Non-pigmented ciliary epithelial cell (primary cell): ENCODE measurements at regions not wholly inside any gene's neighbourhood (a gene's known extent, or its start where the extent isn't known, plus 50 kb on each side); places are given as distances from the start of the nearest gene placed in this dataset.

Experiments used
- DNase-seq: peaks from one replicate; pipeline ENCODE4 v3.0.0-alpha.2; 2010; ENCODE audit warnings: low read depth

DNA sequence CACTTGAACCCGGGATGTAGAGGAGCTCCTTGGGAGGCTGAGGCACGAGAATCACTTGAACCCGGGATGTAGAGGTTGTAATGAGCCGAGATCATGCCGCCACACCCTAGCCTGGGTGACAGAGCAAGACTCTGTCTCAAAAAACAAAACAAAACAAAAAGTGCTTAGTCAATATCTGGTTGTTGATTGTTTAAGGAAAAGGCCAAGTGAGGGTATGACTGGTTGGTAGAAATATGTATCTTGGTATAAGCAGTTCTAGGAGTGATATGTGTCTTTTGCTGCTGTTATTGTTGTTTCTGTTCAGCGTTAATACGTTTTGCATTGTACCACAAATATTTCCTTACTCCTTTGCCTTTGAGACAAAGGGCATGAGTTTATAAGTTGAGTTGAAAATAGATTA lies 210.7 kb upstream of the DMRT1 start:
- DNase-seq: no peak

DNA sequence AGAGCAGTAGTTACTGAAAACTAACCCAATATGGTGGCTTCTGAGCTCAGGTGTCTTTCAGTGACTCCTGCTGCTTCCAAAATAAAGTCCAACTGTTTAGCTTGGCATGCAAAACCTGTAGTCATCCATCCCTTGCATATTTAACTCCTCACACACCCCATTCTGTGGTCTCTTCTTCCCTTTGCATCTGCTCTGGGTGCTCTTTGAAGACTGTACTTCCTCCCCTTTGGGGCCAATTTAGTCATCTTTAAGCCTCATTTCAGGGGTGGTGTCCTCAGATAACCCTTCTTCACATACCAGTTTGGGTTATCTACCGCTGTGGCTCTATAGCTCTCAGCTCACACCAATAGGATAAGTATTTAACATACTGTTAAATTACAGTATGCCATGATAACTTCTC lies 209.9 kb upstream of the DMRT1 start:
- DNase-seq: no peak

DNA sequence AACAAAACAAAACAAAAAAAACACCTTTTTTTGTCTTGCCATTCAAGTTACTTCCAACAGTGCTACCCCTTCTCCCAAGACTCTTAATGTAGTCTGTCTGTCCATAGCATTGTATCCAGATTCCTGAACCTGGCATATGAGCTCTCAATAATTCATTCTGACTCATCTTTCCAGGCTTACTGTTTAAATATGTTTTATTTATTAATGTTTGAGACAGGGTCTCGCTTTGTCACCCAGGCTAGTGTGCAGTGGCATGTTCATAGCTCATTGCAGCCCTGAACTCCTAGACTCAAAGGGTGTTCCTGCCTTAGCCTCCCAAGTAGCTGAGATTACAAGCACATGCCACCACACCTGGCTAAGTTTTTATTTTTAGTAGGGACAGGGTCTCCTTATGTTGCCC lies 208.0 kb upstream of the DMRT1 start:
- no peak for DNase-seq

DNA sequence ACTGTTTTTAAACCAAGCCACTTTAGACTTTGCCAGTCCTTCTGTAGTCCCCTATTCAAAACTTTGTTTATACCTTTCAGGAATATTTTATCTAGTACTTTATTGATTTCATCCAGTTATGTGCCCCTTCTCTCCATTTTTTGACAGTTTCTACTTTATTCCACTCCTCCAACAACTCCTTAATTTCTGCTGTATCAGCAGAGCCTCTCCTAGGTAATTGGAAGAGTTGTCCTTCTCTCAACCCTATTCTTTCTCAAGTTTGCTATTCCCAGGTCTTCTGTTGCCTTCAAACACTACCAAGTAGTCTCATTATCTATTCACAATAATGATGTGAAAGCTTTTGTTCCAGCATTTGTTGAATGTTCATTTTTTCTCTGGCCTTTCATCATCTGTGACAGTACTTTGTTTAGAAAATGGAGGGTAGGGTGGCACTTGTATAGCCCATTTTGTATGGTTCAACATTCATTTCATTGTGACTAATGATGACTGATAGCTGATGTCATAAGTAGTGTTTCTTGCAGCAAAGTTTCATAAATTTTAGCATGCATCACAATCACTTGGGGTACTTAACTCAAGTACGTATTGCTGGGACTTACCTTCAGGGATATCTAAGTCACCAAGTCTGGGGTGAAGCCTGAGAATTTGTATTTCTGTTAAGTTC lies 204.4 kb upstream of the DMRT1 start:
- DNase-seq: no peak

DNA sequence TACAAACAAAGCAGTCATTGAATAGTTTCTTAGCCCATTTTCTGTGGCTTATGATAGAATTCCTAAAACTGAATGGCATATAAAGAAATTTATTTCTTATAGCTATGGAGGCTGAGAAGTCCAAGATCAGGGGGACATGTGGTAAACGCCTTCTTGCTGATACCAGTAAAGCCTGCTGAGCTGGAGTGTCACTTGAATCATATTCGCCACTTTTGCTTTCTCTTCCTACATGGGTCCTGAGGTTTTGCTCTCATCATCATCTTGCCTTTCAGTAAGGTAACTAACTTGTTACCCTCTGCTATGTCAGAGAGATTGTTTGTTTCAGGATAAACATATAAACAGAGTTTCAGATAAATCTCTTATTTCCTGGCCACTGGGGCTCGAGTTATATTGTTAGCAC lies 203.3 kb upstream of the DMRT1 start:
- DNase-seq: no peak

DNA sequence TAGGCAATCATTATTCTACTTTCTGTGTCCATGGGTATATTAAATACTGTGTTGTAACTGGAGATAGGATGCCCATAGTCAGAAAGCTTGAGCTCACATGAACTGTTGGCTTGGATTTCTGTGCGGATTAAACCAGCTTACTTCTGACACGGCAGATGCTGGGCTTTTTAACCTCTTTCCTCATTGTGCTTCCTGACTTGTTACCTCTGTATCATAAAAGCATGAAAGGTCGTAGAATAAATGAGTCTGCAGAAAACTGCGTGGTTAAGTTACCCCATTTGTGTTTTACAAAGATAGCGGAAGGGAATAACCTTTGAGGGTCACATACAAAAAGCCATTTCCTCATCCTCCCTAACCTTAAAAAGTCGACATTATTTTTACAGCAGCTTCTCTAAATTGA lies 199.5 kb upstream of the DMRT1 start:
- no peak for DNase-seq

DNA sequence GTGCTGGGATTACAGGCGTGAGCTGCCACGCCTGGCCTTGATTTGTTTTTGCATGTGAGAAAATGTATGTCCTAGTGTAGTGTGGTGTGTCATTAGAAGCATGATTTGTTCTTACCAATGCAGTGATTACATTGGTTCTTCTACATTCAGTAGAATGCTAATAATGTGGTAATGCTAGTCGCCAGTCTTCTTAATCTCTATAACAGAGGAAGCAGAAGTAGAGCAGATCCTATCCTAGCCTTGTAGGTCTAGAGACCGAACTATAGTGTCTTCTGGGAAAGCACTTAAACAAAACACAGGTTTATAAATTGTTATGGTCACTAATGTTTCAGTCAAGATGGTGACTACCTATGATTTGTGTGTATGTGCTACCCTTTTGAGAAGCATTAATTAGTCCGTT lies 197.5 kb upstream of the DMRT1 start:
- no peak for DNase-seq

DNA sequence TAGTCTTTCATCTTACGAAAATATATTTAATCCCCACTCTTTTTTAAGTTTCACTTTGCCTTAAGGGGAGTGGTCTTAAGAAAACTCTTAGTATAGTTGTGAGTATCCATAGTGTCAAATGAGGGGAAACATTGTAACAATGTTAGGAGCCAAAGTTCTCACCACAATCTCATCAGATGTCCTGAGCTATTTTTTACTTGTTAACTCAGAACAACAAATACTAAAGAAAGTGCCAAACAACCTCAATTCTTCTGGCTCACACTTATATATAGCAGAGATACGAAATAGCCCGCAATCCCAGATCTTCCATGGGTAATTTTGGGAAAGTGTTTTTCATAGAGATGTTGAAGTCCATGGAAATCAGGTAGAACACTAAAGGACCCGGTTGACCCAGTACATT lies 194.0 kb upstream of the DMRT1 start:
- no peak for DNase-seq

DNA sequence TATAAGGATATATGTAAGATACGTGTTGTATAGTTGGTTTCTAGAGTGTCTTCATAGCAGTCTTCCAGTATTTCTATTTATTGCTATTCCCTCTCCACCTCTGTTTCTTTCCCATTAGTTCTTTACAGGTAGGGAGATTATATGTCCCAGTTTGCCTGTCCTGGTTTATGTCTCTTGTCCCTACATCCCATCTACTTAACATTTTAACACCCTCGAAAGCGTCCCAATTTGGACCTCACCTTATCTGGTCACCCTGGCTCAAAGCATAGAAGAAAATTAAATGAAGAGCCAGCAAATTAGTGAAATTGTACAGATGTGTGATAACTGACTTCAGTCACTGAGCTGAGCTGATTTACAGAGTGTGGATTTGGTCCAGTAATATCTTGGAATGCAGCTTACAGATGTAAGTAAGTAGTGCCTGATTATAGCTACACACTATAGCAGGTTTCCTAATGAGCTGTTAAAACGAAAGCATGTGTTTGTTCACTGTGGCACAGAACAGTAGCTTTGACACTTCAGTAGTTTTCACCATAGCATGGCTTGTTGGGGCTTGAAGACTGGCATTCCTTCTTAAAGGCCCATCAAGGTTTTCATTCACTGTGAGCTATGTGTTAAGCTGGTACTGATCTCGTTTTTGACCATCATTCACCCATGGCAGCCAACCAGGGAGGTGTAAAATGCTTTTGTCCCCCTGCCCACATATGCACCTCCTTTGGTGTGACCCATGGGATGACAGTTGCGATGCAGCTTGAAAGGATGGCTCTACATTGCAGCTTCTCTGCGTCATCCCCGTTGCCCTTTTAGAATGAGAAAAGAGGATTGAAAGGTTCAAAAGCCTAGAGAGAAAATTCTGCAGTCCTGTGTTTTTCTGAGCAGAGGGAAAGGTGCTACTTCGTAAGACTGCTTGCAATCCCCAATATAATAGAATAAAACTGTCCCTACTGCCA lies 192.1 kb upstream of the DMRT1 start:
- DNase-seq: no peak

DNA sequence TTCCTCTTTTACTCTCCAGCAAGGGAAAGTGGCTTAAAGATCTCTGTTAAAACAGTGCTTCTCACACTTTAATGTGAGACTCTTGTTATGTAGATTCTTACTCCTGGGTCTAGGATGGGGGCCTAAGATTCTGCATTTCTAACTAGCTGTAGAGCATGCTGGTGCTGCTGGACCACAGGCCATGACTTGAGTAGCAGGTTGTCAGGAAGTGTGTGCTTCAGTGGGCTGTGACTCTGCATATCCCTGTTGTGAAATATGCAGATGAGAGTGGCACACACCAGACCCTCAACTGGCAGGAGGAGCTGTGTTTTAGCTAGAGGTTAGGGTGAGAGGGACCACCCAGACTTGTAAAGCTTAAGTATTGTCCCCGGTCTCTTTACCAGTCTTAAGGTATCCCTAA lies 191.1 kb upstream of the DMRT1 start:
- no peak for DNase-seq

DNA sequence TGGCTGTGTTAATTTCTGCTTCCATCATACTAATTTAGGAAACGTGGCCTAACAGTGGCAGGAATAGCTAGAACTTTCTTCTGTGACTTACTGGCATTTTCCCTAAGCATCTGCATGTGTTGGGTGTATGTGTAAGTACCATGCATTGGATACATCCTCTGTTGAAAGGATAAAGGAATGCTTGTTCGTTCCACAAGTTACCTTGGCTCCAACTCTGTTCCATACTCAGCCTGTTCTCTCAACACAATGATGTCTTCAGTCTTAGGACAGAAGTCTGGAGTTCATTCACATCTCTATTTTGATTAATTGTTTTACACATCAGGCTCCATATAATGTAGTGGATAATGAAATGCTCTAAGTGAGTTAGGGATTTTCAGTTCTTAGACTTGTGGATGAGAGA lies 190.1 kb upstream of the DMRT1 start:
- no peak for DNase-seq

DNA sequence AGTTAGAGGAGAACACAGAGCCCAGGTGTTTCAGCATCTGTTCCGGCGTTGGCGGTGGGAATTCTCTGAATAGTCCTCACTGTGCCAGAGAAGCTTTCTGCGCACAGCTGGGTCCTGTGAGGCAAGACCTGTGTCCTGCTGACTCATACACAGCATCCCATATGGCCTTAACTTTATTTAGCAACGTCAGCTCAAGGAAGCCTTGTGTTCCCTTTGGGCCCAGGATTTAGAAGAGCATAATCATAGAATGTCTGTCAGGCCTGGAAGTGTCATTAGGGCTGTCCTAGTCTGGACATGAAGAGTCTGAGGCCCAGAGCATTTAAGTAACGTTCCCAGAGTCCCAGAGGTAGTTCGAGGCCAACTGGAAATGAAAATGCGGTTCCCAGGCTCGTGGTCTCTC lies 188.6 kb upstream of the DMRT1 start:
- DNase-seq: no peak

DNA sequence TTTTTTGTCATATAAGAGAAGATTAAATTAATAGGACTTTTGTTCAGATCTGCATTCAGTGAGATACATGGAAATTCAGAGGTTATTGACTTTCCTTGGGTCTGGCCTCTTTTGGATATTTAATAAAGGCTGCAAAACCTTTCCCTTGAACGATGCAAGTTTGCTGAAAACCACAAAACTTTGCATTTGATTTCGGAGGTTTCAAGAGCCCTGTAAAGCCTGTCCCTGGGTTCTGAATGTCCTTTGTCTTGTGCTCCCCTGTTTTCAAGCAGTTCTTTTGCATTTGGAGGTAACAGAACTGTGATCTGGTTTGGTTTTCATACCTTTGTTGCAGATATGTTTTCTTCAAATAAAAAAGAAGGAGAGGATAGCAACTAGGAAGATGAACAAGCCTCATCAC lies 188.1 kb upstream of the DMRT1 start:
- no peak for DNase-seq

DNA sequence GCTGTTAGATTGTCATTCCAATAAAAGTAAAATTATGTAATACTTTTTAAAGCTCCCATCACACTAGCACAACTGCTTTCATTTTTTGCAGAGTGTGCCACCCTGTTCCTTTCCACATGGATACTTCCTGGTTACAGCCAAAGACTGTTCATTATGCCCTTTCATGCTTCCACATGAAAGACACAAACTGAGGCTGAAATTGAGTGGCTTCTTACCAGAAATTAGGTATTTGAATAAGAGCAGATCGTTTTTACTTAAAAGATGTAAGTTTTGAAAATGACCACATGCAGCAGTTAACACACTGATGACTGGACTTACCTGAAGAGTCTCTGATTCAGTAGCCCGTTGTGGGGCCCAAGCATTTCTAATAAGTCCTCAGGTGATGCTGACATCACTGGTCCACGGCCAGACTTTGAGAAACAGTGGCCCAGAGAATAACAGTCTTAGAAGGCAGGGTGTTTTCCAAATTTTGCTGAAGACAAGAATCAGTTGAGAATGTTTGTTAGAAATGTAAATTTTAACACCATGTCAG lies 187.6 kb upstream of the DMRT1 start:
- DNase-seq: no peak

DNA sequence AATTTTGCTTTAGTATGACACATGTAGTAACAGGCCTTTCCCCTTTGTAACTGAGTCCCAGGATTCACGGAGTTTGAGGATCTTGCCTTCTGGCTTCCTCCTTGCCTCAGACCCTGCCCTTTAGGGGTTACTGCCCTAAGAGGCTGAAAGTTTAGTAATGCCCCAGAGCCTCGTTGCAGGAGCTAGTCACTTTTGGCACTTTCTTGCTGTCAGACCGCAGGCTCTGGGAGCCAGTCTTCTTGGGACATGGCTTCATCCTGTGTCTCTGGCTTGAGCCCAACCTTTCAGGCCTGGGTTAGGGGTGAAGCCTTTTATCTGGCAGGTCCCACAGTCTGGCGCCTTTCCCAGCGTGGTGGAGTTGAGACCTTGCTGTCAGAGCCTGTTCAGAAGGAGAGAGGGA lies 185.6 kb upstream of the DMRT1 start:
- no peak for DNase-seq

DNA sequence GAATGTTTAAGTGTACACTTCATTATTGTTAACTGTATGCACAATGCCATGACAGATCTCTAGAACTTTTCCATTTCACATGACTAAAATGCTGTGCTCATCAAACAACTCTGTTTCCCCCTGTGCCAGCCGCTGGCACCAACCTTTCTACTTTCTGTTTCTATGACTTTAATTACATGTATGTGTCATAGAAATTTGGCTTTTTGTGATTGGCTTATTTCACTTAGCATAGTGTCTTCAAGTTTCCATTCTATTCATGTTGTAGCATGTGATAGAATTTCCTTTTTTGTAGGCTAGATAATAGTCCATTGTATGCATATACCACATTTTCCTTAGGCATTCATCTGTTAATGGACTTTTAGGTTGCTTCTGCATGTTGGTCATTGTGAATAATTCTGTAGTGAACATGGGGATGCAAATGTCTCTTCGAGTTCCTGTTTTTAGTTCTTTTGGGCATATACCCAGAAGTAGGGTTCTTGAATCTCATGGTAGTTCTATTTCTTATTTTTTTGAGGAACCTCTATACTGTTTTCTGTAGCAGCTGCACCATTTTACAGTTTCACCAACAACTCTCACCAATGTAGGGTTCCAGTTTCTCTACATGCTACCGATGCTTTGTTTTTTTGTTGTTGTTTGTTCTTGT lies 184.4 kb upstream of the DMRT1 start:
- no peak for DNase-seq

DNA sequence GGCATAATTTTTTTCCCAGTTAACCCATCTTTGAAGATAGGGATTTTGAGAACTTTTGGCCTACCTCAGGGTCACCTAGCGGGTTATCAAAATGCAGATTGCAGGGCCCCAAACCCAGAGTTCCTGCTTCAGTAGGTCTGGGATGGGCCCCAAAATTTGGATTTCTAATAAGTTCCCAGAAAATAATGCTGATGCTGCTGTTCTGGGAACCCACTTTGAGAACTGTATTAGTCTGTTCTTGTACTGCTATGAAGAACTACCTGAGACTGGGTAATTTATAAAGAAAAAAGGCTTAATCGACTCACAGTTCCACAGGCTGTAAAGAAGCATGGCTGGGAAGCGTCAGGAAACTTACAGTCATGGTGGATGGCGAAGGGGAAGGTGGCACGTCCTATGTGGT lies 182.2 kb upstream of the DMRT1 start:
- no peak for DNase-seq

DNA sequence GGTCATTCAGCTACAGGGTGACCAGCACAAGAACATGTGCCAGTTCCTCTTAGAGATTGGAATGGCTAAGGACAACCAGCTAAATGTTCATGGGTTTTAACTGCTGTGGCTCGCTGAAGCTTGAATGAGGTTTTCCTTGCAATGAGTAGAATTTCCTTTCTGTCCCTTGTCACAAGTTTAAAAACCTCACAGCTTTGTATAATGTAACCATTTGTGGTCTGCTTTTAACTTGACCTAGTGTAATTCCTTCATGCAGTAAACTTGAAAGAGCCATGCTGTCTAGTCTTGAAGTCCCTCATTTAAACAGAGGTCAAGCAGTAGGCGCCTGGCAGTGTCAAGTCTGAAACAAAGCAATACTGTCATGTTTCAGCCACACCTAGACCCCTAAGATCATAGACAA lies 181.3 kb upstream of the DMRT1 start:
- DNase-seq: no peak

DNA sequence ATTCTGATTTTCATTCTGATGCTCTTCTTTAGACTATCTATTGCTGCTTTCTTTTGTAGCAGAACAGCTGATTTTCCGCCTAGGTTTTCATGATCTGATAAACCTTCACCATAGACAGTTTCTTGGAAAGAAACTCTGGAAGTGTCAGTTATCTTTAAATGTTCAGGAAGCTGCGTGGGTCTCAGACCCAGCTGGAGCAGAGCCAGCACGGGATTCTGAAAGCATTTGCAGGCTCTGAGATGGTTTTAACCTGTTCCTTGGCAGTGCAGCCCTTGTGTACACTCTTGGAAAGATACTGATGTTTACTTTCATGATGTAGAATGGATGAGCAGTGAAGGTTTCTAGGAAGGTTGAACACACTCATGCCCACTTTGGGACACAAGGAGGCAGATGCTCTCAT lies 178.0 kb upstream of the DMRT1 start:
- no peak for DNase-seq

DNA sequence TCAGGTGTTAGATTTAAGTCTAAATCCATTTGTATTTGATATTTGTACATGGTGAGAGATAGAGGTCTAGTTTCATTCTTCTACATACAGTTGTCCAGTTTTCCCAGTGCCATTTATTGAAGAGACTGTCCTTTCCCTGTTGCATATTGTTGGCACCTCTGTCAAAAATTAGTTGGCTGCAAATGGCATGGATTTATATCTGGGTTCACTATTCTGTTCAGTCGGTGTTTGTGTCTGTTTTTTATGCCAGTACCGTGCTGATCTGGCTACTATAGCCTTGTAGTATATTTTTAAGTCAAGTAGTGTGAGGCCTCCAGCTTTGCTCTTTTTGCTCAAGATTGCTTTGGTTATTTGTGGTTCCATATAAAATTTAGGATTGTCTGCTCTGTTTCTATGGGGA lies 176.2 kb upstream of the DMRT1 start:
- DNase-seq: no peak

DNA sequence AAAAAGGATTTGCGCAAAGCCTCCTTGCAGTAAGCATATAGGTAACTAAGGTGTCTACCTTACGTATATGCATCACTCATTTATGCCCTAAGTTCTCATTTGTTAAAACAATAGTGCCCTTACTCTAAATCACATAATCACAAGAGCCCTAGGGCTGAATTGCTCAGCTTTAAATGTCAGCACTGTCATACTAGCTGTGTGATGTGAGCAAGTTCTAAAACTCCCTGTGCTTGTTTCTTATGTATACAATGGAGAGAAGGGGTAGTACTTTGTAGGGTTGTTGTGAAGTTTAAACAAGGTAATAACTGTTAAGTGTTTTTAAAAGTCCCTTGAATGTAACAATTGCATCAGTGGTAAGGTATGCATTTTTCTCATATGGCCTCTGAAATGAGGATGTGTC lies 169.5 kb upstream of the DMRT1 start:
- DNase-seq: no peak

DNA sequence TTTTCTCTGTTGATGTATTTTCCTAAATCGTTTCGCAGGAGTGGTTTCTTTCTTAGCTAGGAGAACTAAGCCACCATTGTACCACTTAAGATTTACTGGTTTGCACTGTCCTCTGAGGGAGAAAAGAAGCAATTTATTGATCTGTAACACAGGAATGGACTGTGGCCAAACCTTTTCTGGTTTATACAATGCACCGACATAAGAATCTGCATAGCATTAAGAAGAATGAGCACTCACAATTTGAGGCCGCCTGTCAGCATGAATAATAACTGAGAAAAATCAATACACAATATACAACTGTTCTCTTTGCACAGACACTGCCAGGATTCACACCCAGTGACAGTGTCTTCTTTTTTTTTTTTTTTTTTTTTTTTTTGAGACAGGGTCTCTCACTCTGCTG lies 168.6 kb upstream of the DMRT1 start:
- DNase-seq: no peak
